ENCODE measurements at regions not wholly inside any gene's neighbourhood (a gene's known extent, or its start where the extent isn't known, plus 50 kb on each side); places are given as distances from the start of the nearest gene placed in this dataset.

GRCh38 chr20:6611911-6612605 is 155.4 kb upstream of the BMP2 start:
- DNase-seq, result no peak

GRCh38 chr20:6606651-6607050 is 160.8 kb upstream of the BMP2 start:
- DNase-seq, result no peak

- DNase-seq, result peak; percentile 78
Measured at GRCh38 chr20:6605055-6605935, 162.2 kb upstream of the BMP2 start.

GRCh38 chr20:6604179-6604578 is 163.3 kb upstream of the BMP2 start:
- no peak for DNase-seq

GRCh38 chr20:6599876-6600735 is 167.4 kb upstream of the BMP2 start:
- DNase-seq, result peak; percentile 37

GRCh38 chr20:6595704-6596103 is 171.8 kb upstream of the BMP2 start:
- DNase-seq, result no peak

- peak; percentile 84 for DNase-seq
Measured at GRCh38 chr20:6590891-6591637, 176.4 kb upstream of the BMP2 start.

- DNase-seq, result peak; percentile 93
Measured at GRCh38 chr20:6588296-6588695, 179.2 kb upstream of the BMP2 start.

GRCh38 chr20:6583134-6583738 is 184.2 kb upstream of the BMP2 start:
- peak; percentile 80 for DNase-seq

GRCh38 chr20:6582449-6582848 is 185.0 kb upstream of the BMP2 start:
- DNase-seq, result no peak

GRCh38 chr20:6580486-6580885 is 187.0 kb upstream of the BMP2 start:
- DNase-seq, result no peak

- no peak for DNase-seq
Measured at GRCh38 chr20:6579824-6580223, 187.7 kb upstream of the BMP2 start.

- DNase-seq, result no peak
Measured at GRCh38 chr20:6579417-6579816, 188.1 kb upstream of the BMP2 start.

GRCh38 chr20:6577451-6577850 is 190.0 kb upstream of the BMP2 start:
- no peak for DNase-seq

- DNase-seq, result no peak
Measured at GRCh38 chr20:6576726-6577125, 190.8 kb upstream of the BMP2 start.

- peak; percentile 70 for DNase-seq
Measured at GRCh38 chr20:6575912-6576401, 191.5 kb upstream of the BMP2 start.

GRCh38 chr20:6566821-6567220 is 200.7 kb upstream of the BMP2 start:
- no peak for DNase-seq

GRCh38 chr20:6562111-6562510 is 205.4 kb upstream of the BMP2 start:
- peak; percentile 53 for DNase-seq

GRCh38 chr20:6560978-6561377 is 206.5 kb upstream of the BMP2 start:
- no peak for DNase-seq

GRCh38 chr20:6559791-6560190 is 207.7 kb upstream of the BMP2 start:
- no peak for DNase-seq

- peak; percentile 36 for DNase-seq
Measured at GRCh38 chr20:6558341-6558740, 209.1 kb upstream of the BMP2 start.
